ENCODE measurements at regions not wholly inside any gene's neighbourhood (a gene's known extent, or its start where the extent isn't known, plus 50 kb on each side); places are given as distances from the start of the nearest gene placed in this dataset.
"Not testable (repeated sequence)": the region's sequence is repeated elsewhere in the genome, so short reads cannot be mapped to it uniquely, and the experiment has no call there.

GRCh38 chr17:22515599-22515998 lies 823.3 kb downstream of the KCNJ18 start:
- POLR2A ChIA-PET: no interaction called here
- Mint-ChIP-seq H3K27me3 (no peaks in the 10 kb centered on the region), H3K36me3 (ENCODE audit: low read depth) (no peaks in the 10 kb centered on the region), H3K4me1 (no peaks in the 10 kb centered on the region), H3K27ac (no peak overlapping the region), H3K4me3 (no peak overlapping the region), H3K9me3 (peaks cover 2% of the 10 kb centered on the region)
- no peak for ATAC-seq (ENCODE audit: low read depth)
- DNase-seq: no peak
- CTCF ChIA-PET: no interaction called here
- TF ChIP-seq, protein P1, sequence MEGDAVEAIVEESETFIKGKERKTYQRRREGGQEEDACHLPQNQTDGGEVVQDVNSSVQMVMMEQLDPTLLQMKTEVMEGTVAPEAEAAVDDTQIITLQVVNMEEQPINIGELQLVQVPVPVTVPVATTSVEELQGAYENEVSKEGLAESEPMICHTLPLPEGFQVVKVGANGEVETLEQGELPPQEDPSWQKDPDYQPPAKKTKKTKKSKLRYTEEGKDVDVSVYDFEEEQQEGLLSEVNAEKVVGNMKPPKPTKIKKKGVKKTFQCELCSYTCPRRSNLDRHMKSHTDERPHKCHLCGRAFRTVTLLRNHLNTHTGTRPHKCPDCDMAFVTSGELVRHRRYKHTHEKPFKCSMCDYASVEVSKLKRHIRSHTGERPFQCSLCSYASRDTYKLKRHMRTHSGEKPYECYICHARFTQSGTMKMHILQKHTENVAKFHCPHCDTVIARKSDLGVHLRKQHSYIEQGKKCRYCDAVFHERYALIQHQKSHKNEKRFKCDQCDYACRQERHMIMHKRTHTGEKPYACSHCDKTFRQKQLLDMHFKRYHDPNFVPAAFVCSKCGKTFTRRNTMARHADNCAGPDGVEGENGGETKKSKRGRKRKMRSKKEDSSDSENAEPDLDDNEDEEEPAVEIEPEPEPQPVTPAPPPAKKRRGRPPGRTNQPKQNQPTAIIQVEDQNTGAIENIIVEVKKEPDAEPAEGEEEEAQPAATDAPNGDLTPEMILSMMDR (IDR thresholded peaks at IDR 0.05): no peak
- intact Hi-C loops (cut with micrococcal nuclease): no loop called here

- DNase-seq (no peak), ATAC-seq (ENCODE audit: low read depth) (no peak)
- H3K36me3 Mint-ChIP-seq (ENCODE audit: low read depth): no peaks in the 10 kb centered on the region
- H3K27me3 Mint-ChIP-seq: no peaks in the 10 kb centered on the region
- intact Hi-C loops (cut with micrococcal nuclease): no loop called here
- H3K4me3 Mint-ChIP-seq: no peak overlapping the region
- TF ChIP-seq, protein P1 (IDR thresholded peaks at IDR 0.05): no peak
- ChIA-PET CTCF (no interaction called here), POLR2A (no interaction called here)
- no peak overlapping the region for H3K27ac Mint-ChIP-seq
- no peaks in the 10 kb centered on the region for H3K4me1 Mint-ChIP-seq
- peaks cover 2% of the 10 kb centered on the region for H3K9me3 Mint-ChIP-seq
These were observed 824.7 kb downstream of the KCNJ18 start for GRCh38 chr17:22516861-22517636.

- Mint-ChIP-seq H3K27me3 (no peaks in the 10 kb centered on the region), H3K9me3 (peaks cover 2% of the 10 kb centered on the region), H3K36me3 (ENCODE audit: low read depth) (no peaks in the 10 kb centered on the region), H3K4me1 (no peaks in the 10 kb centered on the region), H3K4me3 (no peak overlapping the region), H3K27ac (no peak overlapping the region)
- CTCF ChIA-PET: no interaction called here
- intact Hi-C loops (cut with micrococcal nuclease): no loop called here
- TF ChIP-seq, protein P1 (IDR thresholded peaks at IDR 0.05): no peak
- POLR2A ChIA-PET: no interaction called here
- ATAC-seq (ENCODE audit: low read depth) (no peak), DNase-seq (no peak)
These were observed 825.4 kb downstream of the KCNJ18 start for GRCh38 chr17:22517716-22518115.

DNA sequence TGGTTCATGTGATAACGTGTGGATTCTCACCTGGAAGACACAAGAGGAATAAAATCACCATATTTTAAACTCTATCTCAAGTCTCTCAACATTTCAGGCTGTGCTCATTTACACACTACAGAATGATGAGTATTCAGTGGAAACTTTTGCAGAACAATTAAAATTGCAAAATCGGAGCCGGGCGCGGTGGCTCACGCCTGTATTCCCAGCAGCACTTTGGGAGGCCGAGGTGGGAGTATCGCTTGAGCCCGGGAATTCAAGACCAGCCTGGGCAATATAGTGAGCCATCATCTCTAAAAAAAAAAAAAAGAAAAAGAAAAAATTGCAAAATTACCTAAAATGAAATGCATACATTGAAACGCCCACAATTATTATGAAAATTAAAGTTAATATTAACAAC lies 825.9 kb downstream of the KCNJ18 start:
- H3K36me3 Mint-ChIP-seq (ENCODE audit: low read depth): no peaks in the 10 kb centered on the region
- DNase-seq: no peak
- no peak overlapping the region for H3K27ac Mint-ChIP-seq
- no peak overlapping the region for H3K4me3 Mint-ChIP-seq
- peaks cover 2% of the 10 kb centered on the region for H3K9me3 Mint-ChIP-seq
- CTCF ChIA-PET: no interaction called here
- no peaks in the 10 kb centered on the region for H3K4me1 Mint-ChIP-seq
- POLR2A ChIA-PET: no interaction called here
- TF ChIP-seq, protein P1 (IDR thresholded peaks at IDR 0.05): no peak
- no peaks in the 10 kb centered on the region for H3K27me3 Mint-ChIP-seq
- intact Hi-C loops (cut with micrococcal nuclease): no loop called here
- ATAC-seq (ENCODE audit: low read depth): no peak

- not testable (repeated sequence) for H3K27me3 Mint-ChIP-seq
These were observed 856.5 kb downstream of the KCNJ18 start for GRCh38 chr17:22548873-22549272.

GRCh38 chr17:22551695-22552415 lies 859.5 kb downstream of the KCNJ18 start:
- H3K4me1 Mint-ChIP-seq; H3K36me3 Mint-ChIP-seq (ENCODE audit: low read depth); H3K9me3 Mint-ChIP-seq; DNase-seq; CTCF ChIA-PET; H3K27me3 Mint-ChIP-seq; H3K4me3 Mint-ChIP-seq; ATAC-seq (ENCODE audit: low read depth); H3K27ac Mint-ChIP-seq; POLR2A ChIA-PET; intact Hi-C loops (cut with micrococcal nuclease): not testable (repeated sequence)

More at GRCh38 chr17:22548873-22549272, 856.5 kb downstream of the KCNJ18 start:
- H3K27ac Mint-ChIP-seq; H3K4me1 Mint-ChIP-seq; POLR2A ChIA-PET; H3K4me3 Mint-ChIP-seq; ATAC-seq (ENCODE audit: low read depth); H3K9me3 Mint-ChIP-seq; DNase-seq; H3K36me3 Mint-ChIP-seq (ENCODE audit: low read depth); CTCF ChIA-PET: not testable (repeated sequence)
- intact Hi-C loops (cut with micrococcal nuclease): loop anchor here (5.0 kb wide), 1 partner anchor 1702 kb away; no protein-coding TSS in a partner anchor
